ENCODE measurements at regions not wholly inside any gene's neighbourhood (a gene's known extent, or its start where the extent isn't known, plus 50 kb on each side); places are given as distances from the start of the nearest gene placed in this dataset.

DNA sequence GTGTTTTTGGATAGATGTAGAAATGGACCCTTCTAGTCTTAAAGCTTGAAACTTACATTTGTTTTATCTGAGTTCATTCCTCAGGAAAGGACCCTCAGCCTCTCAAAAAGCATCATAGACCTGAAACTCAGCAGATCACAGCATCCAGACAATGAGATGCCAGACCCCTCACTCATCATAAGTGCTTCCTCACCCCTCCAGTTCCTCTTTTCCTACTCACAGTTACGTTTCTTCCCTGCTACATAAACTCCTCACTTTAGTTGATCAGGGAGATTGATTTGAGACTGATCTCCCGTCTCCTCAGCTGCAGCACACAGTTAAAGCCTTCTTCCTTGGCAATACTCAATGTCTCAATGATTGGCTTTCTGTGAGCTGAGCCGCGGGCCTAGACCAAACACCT, 282.0 kb downstream of the FAM72C start:
- H3K27me3 ChIP-seq (ENCODE audit: control insufficient read depth, insufficient read depth, low read length), result peaks cover 5% of the 10 kb centered on the region
- intact Hi-C loops (cut with DNase I), result no loop called here
- H3K9ac ChIP-seq (ENCODE audit: low read length in 3 of 3), result no peak overlapping the region
- H3K4me1 ChIP-seq (ENCODE audit: control insufficient read depth in 2 of 3, insufficient read depth in 2 of 3, low read depth in 1 of 3, low read length in 3 of 3), result no peaks in the 10 kb centered on the region
- TF ChIP-seq, protein P1, sequence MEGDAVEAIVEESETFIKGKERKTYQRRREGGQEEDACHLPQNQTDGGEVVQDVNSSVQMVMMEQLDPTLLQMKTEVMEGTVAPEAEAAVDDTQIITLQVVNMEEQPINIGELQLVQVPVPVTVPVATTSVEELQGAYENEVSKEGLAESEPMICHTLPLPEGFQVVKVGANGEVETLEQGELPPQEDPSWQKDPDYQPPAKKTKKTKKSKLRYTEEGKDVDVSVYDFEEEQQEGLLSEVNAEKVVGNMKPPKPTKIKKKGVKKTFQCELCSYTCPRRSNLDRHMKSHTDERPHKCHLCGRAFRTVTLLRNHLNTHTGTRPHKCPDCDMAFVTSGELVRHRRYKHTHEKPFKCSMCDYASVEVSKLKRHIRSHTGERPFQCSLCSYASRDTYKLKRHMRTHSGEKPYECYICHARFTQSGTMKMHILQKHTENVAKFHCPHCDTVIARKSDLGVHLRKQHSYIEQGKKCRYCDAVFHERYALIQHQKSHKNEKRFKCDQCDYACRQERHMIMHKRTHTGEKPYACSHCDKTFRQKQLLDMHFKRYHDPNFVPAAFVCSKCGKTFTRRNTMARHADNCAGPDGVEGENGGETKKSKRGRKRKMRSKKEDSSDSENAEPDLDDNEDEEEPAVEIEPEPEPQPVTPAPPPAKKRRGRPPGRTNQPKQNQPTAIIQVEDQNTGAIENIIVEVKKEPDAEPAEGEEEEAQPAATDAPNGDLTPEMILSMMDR (IDR thresholded peaks at IDR 0.05; ENCODE audit: borderline replicate concordance, extremely low read depth, insufficient read depth), result no peak
- H3K9me3 ChIP-seq (ENCODE audit: control insufficient read depth in 2 of 3, insufficient read depth in 1 of 3, low read length in 3 of 3), result no peaks in the 10 kb centered on the region
- no peaks in the 10 kb centered on the region for H3K36me3 ChIP-seq (ENCODE audit: control insufficient read depth in 2 of 3, insufficient read depth in 3 of 3, low read length in 3 of 3)
- H3K4me3 ChIP-seq (ENCODE audit: low read length in 3 of 3), result no peak overlapping the region
- FAIRE-seq (no peak), DNase-seq (no peak)
- no peak overlapping the region for H3K27ac ChIP-seq (ENCODE audit: low read depth in 2 of 2, low read length in 2 of 2)

DNA sequence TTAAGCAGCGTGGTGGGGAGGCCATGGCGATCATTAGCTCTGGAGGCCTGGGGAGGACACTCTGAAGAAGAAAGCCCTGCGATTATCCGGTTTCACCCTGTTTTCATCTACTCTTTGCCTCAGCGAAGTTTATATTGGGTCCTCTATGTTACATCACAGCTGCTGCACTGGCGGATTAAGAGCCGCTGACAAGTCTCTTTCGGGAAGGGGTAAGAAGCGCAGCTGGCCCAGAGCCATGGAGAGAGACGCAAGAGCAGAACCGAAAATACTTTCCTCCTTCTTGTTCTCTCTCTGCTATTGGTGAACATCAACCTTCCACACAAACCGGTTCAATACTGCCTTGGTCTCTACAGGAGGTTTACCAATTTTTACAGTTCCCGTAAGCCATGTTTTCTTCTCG, 291.5 kb downstream of the FAM72C start:
- Histone ChIP-seq H3K36me3 (ENCODE audit: control insufficient read depth in 2 of 3, insufficient read depth in 3 of 3, low read length in 3 of 3) (no peaks in the 10 kb centered on the region), H3K9me3 (ENCODE audit: control insufficient read depth in 2 of 3, insufficient read depth in 1 of 3, low read length in 3 of 3) (no peaks in the 10 kb centered on the region), H3K27me3 (ENCODE audit: control insufficient read depth, insufficient read depth, low read length) (peaks cover 3% of the 10 kb centered on the region), H3K4me3 (ENCODE audit: low read length in 3 of 3) (no peak overlapping the region), H3K27ac (ENCODE audit: low read depth in 2 of 2, low read length in 2 of 2) (no peak overlapping the region), H3K9ac (ENCODE audit: low read length in 3 of 3) (no peak overlapping the region), H3K4me1 (ENCODE audit: control insufficient read depth in 2 of 3, insufficient read depth in 2 of 3, low read depth in 1 of 3, low read length in 3 of 3) (no peaks in the 10 kb centered on the region)
- FAIRE-seq, result no peak
- no peak for DNase-seq
- intact Hi-C loops (cut with DNase I), result no loop called here
- TF ChIP-seq, protein P1 (IDR thresholded peaks at IDR 0.05; ENCODE audit: borderline replicate concordance, extremely low read depth, insufficient read depth), result no peak

DNA sequence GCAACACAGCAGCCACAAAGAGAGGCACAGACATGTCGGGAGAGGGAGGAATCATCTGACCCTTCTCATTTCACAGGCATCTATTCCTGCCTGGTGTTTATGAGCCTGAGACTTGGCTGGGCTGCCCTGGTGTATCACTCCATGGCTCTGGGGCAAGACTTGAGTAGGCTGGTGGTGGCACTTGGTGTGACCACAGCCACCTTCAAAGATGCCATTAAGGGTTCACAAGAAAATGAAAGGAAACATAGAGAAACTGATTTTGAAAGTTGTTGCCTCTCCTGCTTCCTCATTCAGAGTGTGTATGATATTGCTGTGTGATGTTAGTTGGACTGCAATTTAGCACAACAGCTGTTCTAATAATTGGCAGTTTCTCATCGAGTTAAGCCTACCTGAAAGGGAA, 298.8 kb downstream of the FAM72C start:
- Histone ChIP-seq H3K4me1 (ENCODE audit: control insufficient read depth in 2 of 3, insufficient read depth in 2 of 3, low read depth in 1 of 3, low read length in 3 of 3) (no peaks in the 10 kb centered on the region), H3K27me3 (ENCODE audit: control insufficient read depth, insufficient read depth, low read length) (peaks cover 4% of the 10 kb centered on the region), H3K36me3 (ENCODE audit: control insufficient read depth in 2 of 3, insufficient read depth in 3 of 3, low read length in 3 of 3) (no peaks in the 10 kb centered on the region), H3K9ac (ENCODE audit: low read length in 3 of 3) (no peak overlapping the region), H3K4me3 (ENCODE audit: low read length in 3 of 3) (no peak overlapping the region), H3K27ac (ENCODE audit: low read depth in 2 of 2, low read length in 2 of 2) (no peak overlapping the region), H3K9me3 (ENCODE audit: control insufficient read depth in 2 of 3, insufficient read depth in 1 of 3, low read length in 3 of 3) (peaks cover 0 to 4% (median 0%) of the 10 kb centered on the region in 3 donors)
- FAIRE-seq (no peak), DNase-seq (no peak)
- intact Hi-C loops (cut with DNase I), result no loop called here
- TF ChIP-seq, protein P1 (IDR thresholded peaks at IDR 0.05; ENCODE audit: borderline replicate concordance, extremely low read depth, insufficient read depth), result no peak

DNA sequence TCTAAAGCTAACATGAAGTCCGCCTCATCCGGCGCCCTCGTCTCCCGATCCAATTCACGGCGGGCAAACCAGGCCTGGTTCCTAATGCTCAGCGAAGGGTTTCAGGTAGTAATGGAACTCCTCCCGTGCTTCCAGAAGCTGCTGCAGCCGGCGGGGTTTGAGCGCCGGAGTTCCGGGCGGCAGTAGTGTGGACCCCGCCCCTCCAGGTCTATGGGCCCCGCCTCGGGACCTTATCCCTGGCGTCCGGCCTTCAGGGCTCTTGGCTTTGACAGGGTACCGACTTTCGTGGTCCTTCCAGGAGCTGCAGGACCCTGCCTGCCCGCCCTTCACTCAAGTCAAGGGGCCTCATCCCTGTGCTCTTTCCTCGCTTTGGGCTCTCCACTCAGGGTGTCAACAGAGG, 304.1 kb downstream of the FAM72C start:
- FAIRE-seq, result no peak

More for the DNA sequence above, 304.1 kb downstream of the FAM72C start:
- DNase-seq, result no peak
- Histone ChIP-seq H3K4me1 (ENCODE audit: control insufficient read depth in 2 of 3, insufficient read depth in 2 of 3, low read depth in 1 of 3, low read length in 3 of 3) (no peaks in the 10 kb centered on the region), H3K9me3 (ENCODE audit: control insufficient read depth in 2 of 3, insufficient read depth in 1 of 3, low read length in 3 of 3) (peaks cover 0 to 4% (median 0%) of the 10 kb centered on the region in 3 donors), H3K9ac (ENCODE audit: low read length in 3 of 3) (no peak overlapping the region), H3K27ac (ENCODE audit: low read depth in 2 of 2, low read length in 2 of 2) (no peak overlapping the region), H3K27me3 (ENCODE audit: control insufficient read depth, insufficient read depth, low read length) (peaks cover 2% of the 10 kb centered on the region), H3K4me3 (ENCODE audit: low read length in 3 of 3) (no peak overlapping the region), H3K36me3 (ENCODE audit: control insufficient read depth in 2 of 3, insufficient read depth in 3 of 3, low read length in 3 of 3) (no peaks in the 10 kb centered on the region)
- TF ChIP-seq, protein P1 (IDR thresholded peaks at IDR 0.05; ENCODE audit: borderline replicate concordance, extremely low read depth, insufficient read depth), result no peak
- intact Hi-C loops (cut with DNase I), result no loop called here
